ENCODE measurements at regions not wholly inside any gene's neighbourhood (a gene's known extent, or its start where the extent isn't known, plus 50 kb on each side); places are given as distances from the start of the nearest gene placed in this dataset.
A peak's percentile ranks its signal among the peaks of the same experiment; 100 is the strongest.

DNA sequence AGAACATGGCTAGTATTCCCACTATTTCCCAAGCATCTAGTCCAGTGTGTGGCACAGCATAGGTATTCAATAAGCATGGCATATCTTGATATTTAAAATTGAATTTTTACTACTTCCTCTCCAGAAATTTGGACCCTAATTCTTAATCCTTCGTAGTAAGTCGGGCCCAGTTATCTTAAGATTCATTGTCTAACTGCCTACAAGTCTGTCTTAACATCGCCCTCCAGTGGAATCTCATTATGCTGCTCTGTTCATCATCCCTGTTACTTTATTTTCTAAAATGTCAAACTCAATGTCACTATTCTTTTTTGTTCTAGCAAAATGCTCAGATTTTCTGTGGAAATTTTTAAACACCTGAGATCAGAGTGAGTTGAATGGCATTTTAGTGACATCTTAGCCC lies 606.2 kb downstream of the KLHL13 start:
- Histone ChIP-seq H4K20me1 (ENCODE audit: insufficient read depth) (no peaks in the 10 kb centered on the region), H3K9ac (no peak overlapping the region), H3K36me3 (ENCODE audit: insufficient read depth) (no peaks in the 10 kb centered on the region), H3K27ac (no peak overlapping the region), H3K27me3 (ENCODE audit: insufficient read depth, low read depth) (no peaks in the 10 kb centered on the region), H3K4me1 (ENCODE audit: low read depth, poor library complexity, severe bottlenecking) (no peaks in the 10 kb centered on the region), H3K4me2 (no peak overlapping the region), H2AFZ (ENCODE audit: low read depth) (no peak overlapping the region), H3K79me2 (ENCODE audit: insufficient read depth, low read depth) (no peaks in the 10 kb centered on the region), H3K4me3 (IDR thresholded peaks at IDR 0.05; ENCODE audit: insufficient read depth, low read depth, low read length) (no peak overlapping the region)
- TF ChIP-seq, protein P1, sequence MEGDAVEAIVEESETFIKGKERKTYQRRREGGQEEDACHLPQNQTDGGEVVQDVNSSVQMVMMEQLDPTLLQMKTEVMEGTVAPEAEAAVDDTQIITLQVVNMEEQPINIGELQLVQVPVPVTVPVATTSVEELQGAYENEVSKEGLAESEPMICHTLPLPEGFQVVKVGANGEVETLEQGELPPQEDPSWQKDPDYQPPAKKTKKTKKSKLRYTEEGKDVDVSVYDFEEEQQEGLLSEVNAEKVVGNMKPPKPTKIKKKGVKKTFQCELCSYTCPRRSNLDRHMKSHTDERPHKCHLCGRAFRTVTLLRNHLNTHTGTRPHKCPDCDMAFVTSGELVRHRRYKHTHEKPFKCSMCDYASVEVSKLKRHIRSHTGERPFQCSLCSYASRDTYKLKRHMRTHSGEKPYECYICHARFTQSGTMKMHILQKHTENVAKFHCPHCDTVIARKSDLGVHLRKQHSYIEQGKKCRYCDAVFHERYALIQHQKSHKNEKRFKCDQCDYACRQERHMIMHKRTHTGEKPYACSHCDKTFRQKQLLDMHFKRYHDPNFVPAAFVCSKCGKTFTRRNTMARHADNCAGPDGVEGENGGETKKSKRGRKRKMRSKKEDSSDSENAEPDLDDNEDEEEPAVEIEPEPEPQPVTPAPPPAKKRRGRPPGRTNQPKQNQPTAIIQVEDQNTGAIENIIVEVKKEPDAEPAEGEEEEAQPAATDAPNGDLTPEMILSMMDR (conservative IDR thresholded peaks at IDR 0.05; ENCODE audit: low read depth, low read length), result peak; percentile 42; the same call in 1 of the 2 replicates

DNA sequence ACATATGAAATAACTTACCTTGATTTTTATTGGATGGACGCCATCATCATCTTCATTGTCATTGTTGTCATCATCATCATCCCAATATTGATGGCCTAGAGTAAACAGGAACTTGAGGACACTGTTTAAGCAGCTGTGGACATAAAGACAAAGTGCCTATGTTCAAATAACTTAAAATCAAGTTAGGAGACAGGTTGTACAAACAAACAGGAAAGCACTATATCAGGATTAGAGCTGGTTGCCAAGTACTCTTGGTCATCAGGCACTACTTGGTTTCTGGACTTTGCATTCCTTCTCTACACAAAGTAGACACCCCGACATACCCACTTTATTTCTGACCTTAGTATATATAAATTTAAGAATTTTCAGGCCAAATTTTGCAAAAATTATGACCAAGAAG lies 608.6 kb downstream of the KLHL13 start:
- Histone ChIP-seq H3K27me3 (ENCODE audit: insufficient read depth, low read depth) (no peaks in the 10 kb centered on the region), H3K79me2 (ENCODE audit: insufficient read depth, low read depth) (no peaks in the 10 kb centered on the region), H2AFZ (ENCODE audit: low read depth) (no peak overlapping the region), H4K20me1 (ENCODE audit: insufficient read depth) (no peaks in the 10 kb centered on the region), H3K36me3 (ENCODE audit: insufficient read depth) (no peaks in the 10 kb centered on the region), H3K27ac (no peak overlapping the region), H3K4me1 (ENCODE audit: low read depth, poor library complexity, severe bottlenecking) (no peaks in the 10 kb centered on the region), H3K4me2 (no peak overlapping the region), H3K4me3 (IDR thresholded peaks at IDR 0.05; ENCODE audit: insufficient read depth, low read depth, low read length) (no peak overlapping the region), H3K9ac (no peak overlapping the region)
- TF ChIP-seq, protein P1 (conservative IDR thresholded peaks at IDR 0.05; ENCODE audit: low read depth, low read length), result no peak

DNA sequence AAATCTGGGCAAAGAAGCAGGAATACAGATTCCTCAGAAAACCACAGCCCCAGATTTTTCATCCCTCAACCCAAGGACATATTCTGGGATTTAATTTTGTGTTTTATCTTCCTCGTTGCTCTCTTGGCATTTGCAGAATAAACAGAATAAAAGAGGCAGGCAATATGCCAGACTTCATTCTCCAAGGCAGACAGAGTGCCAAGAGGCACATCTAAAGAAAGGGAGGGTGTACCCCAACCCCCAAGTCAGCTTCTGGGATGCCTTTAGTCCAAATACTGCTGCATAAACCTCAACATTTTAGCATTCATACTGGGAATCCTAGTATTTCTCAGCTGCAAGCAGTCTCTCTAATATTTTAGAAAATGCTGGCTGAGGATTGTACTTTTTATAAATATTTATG lies 629.2 kb downstream of the KLHL13 start:
- no peak overlapping the region for H3K4me3 ChIP-seq (IDR thresholded peaks at IDR 0.05; ENCODE audit: insufficient read depth, low read depth, low read length)
- H3K27me3 ChIP-seq (ENCODE audit: insufficient read depth, low read depth), result no peaks in the 10 kb centered on the region
- no peaks in the 10 kb centered on the region for H3K4me1 ChIP-seq (ENCODE audit: low read depth, poor library complexity, severe bottlenecking)

DNA sequence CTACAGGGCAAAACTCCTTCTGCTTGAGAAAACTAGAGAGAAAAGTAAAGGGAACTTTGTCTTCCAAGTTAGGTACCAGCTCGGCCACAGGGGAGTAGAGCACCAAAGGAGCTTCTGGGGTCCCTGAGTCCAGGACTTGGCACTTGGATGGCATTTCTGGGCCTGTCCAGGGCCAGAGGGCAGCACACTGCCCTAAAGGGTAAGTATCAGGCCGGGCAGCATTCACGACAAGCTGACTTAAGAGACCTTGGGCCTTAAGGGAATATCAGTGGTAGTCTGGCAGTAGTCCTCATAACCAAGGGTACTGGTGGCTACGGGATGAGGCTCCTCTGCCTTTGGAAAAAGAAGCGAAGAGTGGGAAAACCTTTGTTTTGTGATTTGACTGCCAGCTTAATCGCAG lies 632.7 kb downstream of the KLHL13 start:
- TF ChIP-seq, protein P1 (conservative IDR thresholded peaks at IDR 0.05; ENCODE audit: low read depth, low read length), result no peak
- no peaks in the 10 kb centered on the region for H3K36me3 ChIP-seq (ENCODE audit: insufficient read depth)
- no peaks in the 10 kb centered on the region for H4K20me1 ChIP-seq (ENCODE audit: insufficient read depth)
- no peak overlapping the region for H3K27ac ChIP-seq
- no peaks in the 10 kb centered on the region for H3K27me3 ChIP-seq (ENCODE audit: insufficient read depth, low read depth)
- H2AFZ ChIP-seq (ENCODE audit: low read depth), result no peak overlapping the region
- H3K4me2 ChIP-seq, result no peak overlapping the region
- H3K79me2 ChIP-seq (ENCODE audit: insufficient read depth, low read depth), result no peaks in the 10 kb centered on the region
- no peak overlapping the region for H3K4me3 ChIP-seq (IDR thresholded peaks at IDR 0.05; ENCODE audit: insufficient read depth, low read depth, low read length)
- H3K4me1 ChIP-seq (ENCODE audit: low read depth, poor library complexity, severe bottlenecking), result no peaks in the 10 kb centered on the region
- H3K9ac ChIP-seq, result no peak overlapping the region

More for the DNA sequence above, 629.2 kb downstream of the KLHL13 start:
- H3K36me3 ChIP-seq (ENCODE audit: insufficient read depth), result no peaks in the 10 kb centered on the region
- TF ChIP-seq, protein P1 (conservative IDR thresholded peaks at IDR 0.05; ENCODE audit: low read depth, low read length), result no peak
- no peak overlapping the region for H3K27ac ChIP-seq
- no peaks in the 10 kb centered on the region for H3K79me2 ChIP-seq (ENCODE audit: insufficient read depth, low read depth)
- H3K9ac ChIP-seq, result no peak overlapping the region
- no peak overlapping the region for H2AFZ ChIP-seq (ENCODE audit: low read depth)
- no peaks in the 10 kb centered on the region for H4K20me1 ChIP-seq (ENCODE audit: insufficient read depth)
- no peak overlapping the region for H3K4me2 ChIP-seq

Measured in KMS-11 (cell line).